ENCODE measurements at regions not wholly inside any gene's neighbourhood (a gene's known extent, or its start where the extent isn't known, plus 50 kb on each side); places are given as distances from the start of the nearest gene placed in this dataset.

- TF ChIP-seq CTCF (IDR thresholded peaks at IDR 0.05 in 4 of 5, conservative IDR thresholded peaks at IDR 0.05 in 1 of 5) (no peak), POLR2A (IDR thresholded peaks at IDR 0.05) (no peak)
Observed at GRCh38 chr2:199707593-199708185, 143.3 kb downstream of the FTCDNL1 start.
